HepG2 (cell line): ENCODE measurements at regions not wholly inside any gene's neighbourhood (a gene's known extent, or its start where the extent isn't known, plus 50 kb on each side); places are given as distances from the start of the nearest gene placed in this dataset.

Source experiments
- ATAC-seq: fragments of 200-7000 bp; cut with Tn5 transposase; 3 replicates; pipeline ENCODE4 v1.9.1; 2020; ENCODE audit warnings: mild to moderate bottlenecking, moderate library complexity
- BruUV-seq: library from RNA; stranded (reverse); fragments of 400-500 nt; replicated peaks from 2 replicates; lab custom pipeline; 2021; lab: Mats Ljungman, UMichigan
- CTCF ChIA-PET: fragments of 300-600 bp; formaldehyde crosslinking; extraction: SDS; loops from one replicate; lab custom pipeline; 2021; ENCODE audit warnings: low total read pairs, inconsistent platforms, low intra/inter-chr PET ratio; lab: Yijun Ruan, JAX
- POLR2A ChIA-PET: fragments of 350-600 bp; sonication (Branson Sonifier 250); formaldehyde crosslinking; loops from one replicate; lab custom pipeline; 2020; ENCODE audit warnings: antibody characterized with exemption, inconsistent platforms; lab: Yijun Ruan, JAX
- DNase-seq: peaks from one replicate; pipeline ENCODE4 v3.0.0-alpha.2; 2015; ENCODE audit warnings: low spot score
- FAIRE-seq: peaks from 3 replicates; lab custom pipeline; 2011; peaks lifted over from hg19 to GRCh38; lab: Jason Lieb, UNC
- H2AFZ ChIP-seq: one replicate; pipeline ENCODE4 v1.6.1; 2011; ENCODE audit warnings: low read length, inconsistent platforms
- H3K27ac ChIP-seq: fragments of 300-600 bp; 3 replicates; pipeline ENCODE4 v1.8.0; 2011; ENCODE audit warnings: mixed run types, mild to moderate bottlenecking, mixed read lengths, low read length, inconsistent platforms; ENCODE audit not compliant: insufficient read depth; ENCODE audit errors: extremely low read length
- H3K27me3 ChIP-seq, 2 experiments: fragments of 200-600 bp in 1 of 2; 2 replicates in 1 of 2; 3 replicates in 1 of 2; pipeline versions ENCODE4 v1.6.0 to v1.8.0; 2011; ENCODE audit warnings: low read length in 2 of 2, mild to moderate bottlenecking in 2 of 2, moderate library complexity in 2 of 2, inconsistent platforms in 1 of 2; ENCODE audit not compliant: insufficient read depth in 2 of 2, control insufficient read depth in 1 of 2
- H3K36me3 ChIP-seq, 2 experiments: fragments of 200-600 bp in 1 of 2; replicated peaks in 1 of 2; 2 replicates in 1 of 2; 3 replicates in 1 of 2; pipeline versions ENCODE4 v1.5.1 to v1.8.0; 2011; ENCODE audit warnings: low read length in 2 of 2, inconsistent platforms in 1 of 2; ENCODE audit not compliant: insufficient read depth in 2 of 2, control insufficient read depth in 1 of 2
- H3K4me1 ChIP-seq: 2 replicates; pipeline ENCODE4 v1.5.1; 2012; ENCODE audit warnings: low read length, inconsistent platforms; ENCODE audit not compliant: insufficient read depth
- H3K4me2 ChIP-seq: 2 replicates; pipeline ENCODE4 v1.6.0; 2011; ENCODE audit warnings: low read depth, low read length, inconsistent platforms
- H3K4me3 ChIP-seq, 3 experiments: fragments of 200-600 bp in 1 of 3; sonication (generic), shearing (Covaris generic) in 1 of 3; replicated peaks in 1 of 3; 2 replicates each; pipeline ENCODE4 v1.5.1; 2011 to 2016; ENCODE audit warnings: low read length in 3 of 3, inconsistent platforms in 2 of 3, low read depth in 2 of 3, mild to moderate bottlenecking in 2 of 3, control low read depth in 1 of 3, mixed read lengths in 1 of 3; ENCODE audit not compliant: insufficient read depth in 1 of 3
- H3K79me2 ChIP-seq: one replicate; pipeline ENCODE4 v1.6.1; 2011; ENCODE audit warnings: low read length, inconsistent platforms; ENCODE audit not compliant: insufficient read depth
- H3K9ac ChIP-seq: 2 replicates; pipeline ENCODE4 v1.6.0; 2011; ENCODE audit warnings: mild to moderate bottlenecking, low read depth, low read length, inconsistent platforms; ENCODE audit not compliant: insufficient read depth
- H3K9me3 ChIP-seq: 2 replicates; pipeline ENCODE4 v1.5.1; 2012; ENCODE audit warnings: mild to moderate bottlenecking, low read length
- H4K20me1 ChIP-seq: 2 replicates; pipeline ENCODE4 v1.6.0; 2011; ENCODE audit warnings: inconsistent platforms, mild to moderate bottlenecking, low read length, moderate library complexity; ENCODE audit not compliant: insufficient read depth
- AGO2 ChIP-seq: fragments of 200-400 bp; formaldehyde crosslinking; optimal IDR thresholded peaks from 2 replicates; pipeline ENCODE3; 2017; ENCODE audit warnings: mild to moderate bottlenecking, low read depth, low read length, moderate library complexity
- CHD4 ChIP-seq: fragments of 200-600 bp; sonication (generic); IDR thresholded peaks from 2 replicates; pipeline ENCODE4 v1.7.0; 2017; ENCODE audit warnings: mild to moderate bottlenecking, low read length, borderline replicate concordance
- DBP ChIP-seq: sonication (generic); formaldehyde crosslinking; IDR thresholded peaks from 2 replicates; pipeline ENCODE4 v1.4.0; 2020; ENCODE audit warnings: missing genetic modification reagents; ENCODE audit errors: not compliant biosample characterization
- ELF4 ChIP-seq: sonication (generic); formaldehyde crosslinking; IDR thresholded peaks from 2 replicates; pipeline ENCODE4 v1.5.0; 2020; ENCODE audit warnings: missing genetic modification reagents, mild to moderate bottlenecking, moderate library complexity, borderline replicate concordance
- FOXK1 ChIP-seq: sonication (generic); formaldehyde crosslinking; IDR thresholded peaks from 2 replicates; pipeline ENCODE4 v1.4.0; 2020; ENCODE audit warnings: low read depth, missing genetic modification reagents, borderline replicate concordance
- MYC ChIP-seq: sonication (generic); formaldehyde crosslinking; IDR thresholded peaks from 2 replicates; pipeline ENCODE4 v1.9.0; 2021; ENCODE audit warnings: missing genetic modification reagents, borderline replicate concordance
- WIZ ChIP-seq: sonication (generic); formaldehyde crosslinking; IDR thresholded peaks from 2 replicates; pipeline ENCODE4 v1.5.1; 2020; ENCODE audit warnings: mild to moderate bottlenecking, missing genetic modification reagents
- YY1 ChIP-seq: IDR thresholded peaks from 2 replicates; pipeline ENCODE4 v1.6.1; 2011; ENCODE audit warnings: low read length, low read depth, moderate library complexity, mild to moderate bottlenecking; ENCODE audit not compliant: insufficient read depth, insufficient replicate concordance
- ZC3H4 ChIP-seq: sonication (generic); formaldehyde crosslinking; IDR thresholded peaks from 2 replicates; pipeline ENCODE4 v1.4.0; 2020; ENCODE audit warnings: missing genetic modification reagents, borderline replicate concordance
- ZFP90 ChIP-seq: sonication (generic); formaldehyde crosslinking; IDR thresholded peaks from 2 replicates; pipeline ENCODE4 v1.8.0; 2022; ENCODE audit warnings: missing genetic modification reagents, mild to moderate bottlenecking, inconsistent platforms, borderline replicate concordance
- ZNF225 ChIP-seq: sonication (generic); formaldehyde crosslinking; IDR thresholded peaks from 2 replicates; pipeline ENCODE4 v1.4.0; 2020; ENCODE audit warnings: mild to moderate bottlenecking, missing genetic modification reagents
- ZNF280B ChIP-seq: sonication (generic); formaldehyde crosslinking; IDR thresholded peaks from 2 replicates; pipeline ENCODE4 v1.5.0; 2020; ENCODE audit warnings: missing genetic modification reagents, mild to moderate bottlenecking, borderline replicate concordance
- ZNF354B ChIP-seq: sonication (generic); formaldehyde crosslinking; IDR thresholded peaks from 2 replicates; pipeline ENCODE4 v1.8.0; 2022; ENCODE audit warnings: mild to moderate bottlenecking, missing genetic modification reagents
- ZNF703 ChIP-seq: sonication (generic); formaldehyde crosslinking; IDR thresholded peaks from 2 replicates; pipeline ENCODE4 v1.5.1; 2020; ENCODE audit warnings: missing genetic modification reagents, mild to moderate bottlenecking, moderate library complexity, borderline replicate concordance
- ZNF720 ChIP-seq: sonication (generic); formaldehyde crosslinking; IDR thresholded peaks from 2 replicates; pipeline ENCODE4 v1.4.0; 2020; ENCODE audit warnings: missing genetic modification reagents
- ZNF792 ChIP-seq: IDR thresholded peaks from 2 replicates; pipeline ENCODE4 v1.6.1; 2016
- in situ Hi-C: cut with HindIII; loops from 2 replicates; pipeline ENCODE4 v1.10.0; 2017; ENCODE audit warnings: low pct_unique_long_range_greater_than_20kb; ENCODE audit not compliant: extremely low pct_ligation_motif_present
- intact Hi-C: fragments of 100-400 bp; cut with micrococcal nuclease; formaldehyde crosslinking; loops from one replicate; pipeline ENCODE4 v1.10.0; 2022; ENCODE audit not compliant: unreplicated experiment

GRCh38 chr17:63029541-63029940 lies 63.5 kb downstream of the TANC2 start:
- Histone ChIP-seq H3K9ac (no peak overlapping the region), H3K4me1 (no peaks in the 10 kb centered on the region), H3K9me3 (no peaks in the 10 kb centered on the region), H4K20me1 (no peaks in the 10 kb centered on the region), H3K36me3 (no peaks in the 10 kb centered on the region), H3K4me3 (no peak overlapping the region), H3K79me2 (no peaks in the 10 kb centered on the region), H3K27me3 (no peaks in the 10 kb centered on the region), H3K27ac (no peak overlapping the region), H3K4me2 (no peak overlapping the region), H2AFZ (no peak overlapping the region)
- BruUV-seq: no TSS peak
- CTCF ChIA-PET: no interaction called here
- in situ Hi-C loops (no loop called here), intact Hi-C loops (no loop called here)
- ATAC-seq (no peak), DNase-seq (no peak), FAIRE-seq (no peak)
- TF ChIP-seq CHD4 (no peak), ZC3H4 (no peak), ZFP90 (CRISPR knock-in tag) (no peak), AGO2 (no peak), ZNF280B (CRISPR knock-in tag) (no peak), ELF4 (CRISPR knock-in tag) (no peak), ZNF703 (no peak), WIZ (CRISPR knock-in tag) (no peak), ZNF225 (CRISPR knock-in tag) (no peak), DBP (CRISPR knock-in tag) (no peak), MYC (CRISPR knock-in tag) (no peak), FOXK1 (no peak), ZNF720 (CRISPR knock-in tag) (no peak), ZNF354B (CRISPR knock-in tag) (no peak), YY1 (no peak), ZNF792 (CRISPR knock-in tag) (no peak)
- POLR2A ChIA-PET: no interaction called here
